Adrenal gland (tissue), 5 donors: ENCODE measurements at regions not wholly inside any gene's neighbourhood (a gene's known extent, or its start where the extent isn't known, plus 50 kb on each side); places are given as distances from the start of the nearest gene placed in this dataset.

Experiments
- POLR2A ChIP-seq, 2 donors: fragments of 450-650 bp; IDR thresholded peaks; one replicate each; pipeline ENCODE4 v1.6.1; 2017; ENCODE audit warnings: antibody characterized with exemption in 2 of 2, mild to moderate bottlenecking in 2 of 2, moderate library complexity in 1 of 2
- TF ChIP-seq, protein P1 (sequence below), 6 experiments: fragments of 450-650 bp in 4 of 6; fragments of 200-600 bp in 2 of 6; sonication (generic) in 1 of 6; IDR thresholded peaks; 1 replicate in 5 of 6; 2 replicates in 1 of 6; pipeline versions ENCODE4 v1.5.1 to v1.8.0; 2016 to 2021; ENCODE audit warnings: antibody characterized with exemption in 6 of 6, mild to moderate bottlenecking in 2 of 6, moderate library complexity in 1 of 6
- donor health status: DM: no; HTN: no; CAD: no.

DNA sequence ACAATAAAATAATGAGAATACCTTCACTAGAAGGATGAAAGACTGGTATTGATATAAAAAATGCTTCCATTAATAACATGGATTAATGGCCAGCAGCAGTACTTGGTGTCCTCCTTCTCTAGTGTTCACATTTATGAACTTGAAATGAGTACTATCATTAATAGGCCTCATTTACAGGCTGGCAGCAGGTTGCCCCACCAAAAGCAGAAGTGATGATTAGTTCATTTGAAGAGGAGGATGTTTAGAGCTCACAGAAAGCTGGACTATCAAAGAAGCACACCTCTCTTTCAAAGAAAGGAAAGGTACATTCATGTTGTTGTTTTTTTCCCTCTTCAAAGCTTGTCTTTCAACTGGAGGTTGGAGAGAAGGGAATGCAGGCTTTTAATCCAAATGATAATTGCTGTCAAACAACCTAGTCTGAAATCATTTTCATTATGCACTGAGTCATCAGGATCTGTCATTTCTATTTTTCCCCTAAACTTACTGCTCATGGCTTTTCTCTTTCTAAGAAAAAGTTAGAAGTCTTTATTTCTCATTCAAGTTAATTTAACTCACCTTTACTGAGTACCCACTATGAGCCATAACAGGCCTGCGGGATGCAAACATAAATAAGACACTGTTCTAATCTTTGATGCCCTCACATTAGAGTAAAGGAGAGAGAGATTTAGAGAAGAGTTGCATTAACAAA lies 157.9 kb upstream of the GRIP1 start:
- no peak for TF ChIP-seq POLR2A (IDR thresholded peaks at IDR 0.05)
- TF ChIP-seq, protein P1, sequence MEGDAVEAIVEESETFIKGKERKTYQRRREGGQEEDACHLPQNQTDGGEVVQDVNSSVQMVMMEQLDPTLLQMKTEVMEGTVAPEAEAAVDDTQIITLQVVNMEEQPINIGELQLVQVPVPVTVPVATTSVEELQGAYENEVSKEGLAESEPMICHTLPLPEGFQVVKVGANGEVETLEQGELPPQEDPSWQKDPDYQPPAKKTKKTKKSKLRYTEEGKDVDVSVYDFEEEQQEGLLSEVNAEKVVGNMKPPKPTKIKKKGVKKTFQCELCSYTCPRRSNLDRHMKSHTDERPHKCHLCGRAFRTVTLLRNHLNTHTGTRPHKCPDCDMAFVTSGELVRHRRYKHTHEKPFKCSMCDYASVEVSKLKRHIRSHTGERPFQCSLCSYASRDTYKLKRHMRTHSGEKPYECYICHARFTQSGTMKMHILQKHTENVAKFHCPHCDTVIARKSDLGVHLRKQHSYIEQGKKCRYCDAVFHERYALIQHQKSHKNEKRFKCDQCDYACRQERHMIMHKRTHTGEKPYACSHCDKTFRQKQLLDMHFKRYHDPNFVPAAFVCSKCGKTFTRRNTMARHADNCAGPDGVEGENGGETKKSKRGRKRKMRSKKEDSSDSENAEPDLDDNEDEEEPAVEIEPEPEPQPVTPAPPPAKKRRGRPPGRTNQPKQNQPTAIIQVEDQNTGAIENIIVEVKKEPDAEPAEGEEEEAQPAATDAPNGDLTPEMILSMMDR (IDR thresholded peaks at IDR 0.05), result no peak
